HL-60 (cell line): ENCODE measurements at regions not wholly inside any gene's neighbourhood (a gene's known extent, or its start where the extent isn't known, plus 50 kb on each side); places are given as distances from the start of the nearest gene placed in this dataset.

Source experiments
- DNase-seq, 2 experiments: peaks; one replicate each; pipeline ENCODE4 v3.0.0-alpha.2; 2010 to 2020; ENCODE audit warnings: low read depth in 1 of 2, low spot score in 1 of 2
- H3K27ac ChIP-seq: fragments of 250-450 bp; sonication (Bioruptor Pico); replicated peaks from 2 replicates; pipeline ENCODE4 v1.5.1; 2020; ENCODE audit warnings: mild to moderate bottlenecking, moderate library complexity
- H3K27me3 ChIP-seq: fragments of 250-450 bp; sonication (Bioruptor Pico); 2 replicates; pipeline ENCODE4 v1.5.1; 2021; ENCODE audit warnings: mild to moderate bottlenecking, moderate library complexity; ENCODE audit not compliant: insufficient read depth, poor library complexity, severe bottlenecking
- H3K4me3 ChIP-seq: replicated peaks from 2 replicates; pipeline ENCODE4 v1.5.1; 2011; ENCODE audit warnings: mild to moderate bottlenecking, control low read depth, low read length; ENCODE audit not compliant: insufficient read depth
- GABPA ChIP-seq: IDR thresholded peaks from 2 replicates; pipeline ENCODE4 v1.6.1; 2012; ENCODE audit warnings: low read depth
- POLR2AphosphoS5 ChIP-seq: IDR thresholded peaks from 2 replicates; pipeline ENCODE4 v1.6.1; 2012; ENCODE audit warnings: low read depth
- REST ChIP-seq: IDR thresholded peaks from 2 replicates; pipeline ENCODE4 v1.6.1; 2012; ENCODE audit warnings: low read depth; ENCODE audit not compliant: insufficient replicate concordance
- SPI1 ChIP-seq: IDR thresholded peaks from 2 replicates; pipeline ENCODE4 v1.6.1; 2012; ENCODE audit warnings: low read depth, mild to moderate bottlenecking, borderline replicate concordance
- TF ChIP-seq, protein P1 (sequence below): IDR thresholded peaks from one replicate; pipeline ENCODE4 v1.5.1; 2011; ENCODE audit warnings: low read length, control low read depth, inconsistent platforms; ENCODE audit not compliant: insufficient read depth

DNA sequence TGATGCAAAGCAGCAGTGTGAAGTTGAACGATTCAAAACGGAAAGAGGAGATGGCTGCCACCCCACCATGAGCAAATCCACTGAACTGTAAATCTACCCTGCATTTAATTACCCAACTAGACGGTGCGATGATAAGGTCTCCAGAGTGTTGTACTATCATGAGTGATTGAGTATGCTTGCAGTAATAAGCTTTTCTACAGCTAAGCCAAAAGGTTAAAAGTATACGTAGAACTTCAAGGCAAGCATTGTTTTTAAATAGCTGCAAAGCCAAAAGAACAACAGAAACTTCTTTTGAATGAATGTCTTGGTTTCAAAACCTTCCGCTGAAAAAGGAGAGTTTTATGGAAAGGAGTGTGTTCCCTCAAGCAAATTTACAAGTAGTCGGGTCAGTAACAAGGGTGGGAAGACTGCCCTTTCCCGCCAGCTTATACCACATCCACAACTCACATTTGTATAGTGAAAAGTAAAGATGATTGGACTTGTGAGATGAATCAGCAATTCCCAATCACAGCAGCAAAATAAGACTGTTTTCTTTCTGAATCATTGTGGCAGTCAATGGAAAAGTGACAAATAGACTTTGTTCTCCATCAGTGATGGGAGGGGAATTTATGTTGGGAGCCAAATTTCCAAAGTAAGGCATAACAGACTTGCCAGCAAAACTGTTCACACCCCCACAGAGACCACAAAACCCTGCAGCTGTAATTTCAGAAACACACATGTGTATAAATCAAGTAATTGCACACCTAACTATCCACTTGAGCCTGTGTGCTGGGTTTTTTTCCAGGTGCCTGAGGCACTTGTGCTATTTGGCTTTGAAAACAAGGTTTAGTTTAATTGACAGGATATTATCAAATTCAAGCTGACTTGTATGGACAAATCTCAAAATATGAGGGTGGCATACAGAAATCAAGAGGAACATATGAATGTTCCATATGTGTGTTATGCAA, 407.7 kb upstream of the GRAMD2B start:
- H3K27me3 ChIP-seq = no peaks in the 10 kb centered on the region
- H3K4me3 ChIP-seq = no peak overlapping the region
- TF ChIP-seq POLR2AphosphoS5 (no peak), SPI1 (no peak), GABPA (no peak), REST (no peak)
- TF ChIP-seq, protein P1, sequence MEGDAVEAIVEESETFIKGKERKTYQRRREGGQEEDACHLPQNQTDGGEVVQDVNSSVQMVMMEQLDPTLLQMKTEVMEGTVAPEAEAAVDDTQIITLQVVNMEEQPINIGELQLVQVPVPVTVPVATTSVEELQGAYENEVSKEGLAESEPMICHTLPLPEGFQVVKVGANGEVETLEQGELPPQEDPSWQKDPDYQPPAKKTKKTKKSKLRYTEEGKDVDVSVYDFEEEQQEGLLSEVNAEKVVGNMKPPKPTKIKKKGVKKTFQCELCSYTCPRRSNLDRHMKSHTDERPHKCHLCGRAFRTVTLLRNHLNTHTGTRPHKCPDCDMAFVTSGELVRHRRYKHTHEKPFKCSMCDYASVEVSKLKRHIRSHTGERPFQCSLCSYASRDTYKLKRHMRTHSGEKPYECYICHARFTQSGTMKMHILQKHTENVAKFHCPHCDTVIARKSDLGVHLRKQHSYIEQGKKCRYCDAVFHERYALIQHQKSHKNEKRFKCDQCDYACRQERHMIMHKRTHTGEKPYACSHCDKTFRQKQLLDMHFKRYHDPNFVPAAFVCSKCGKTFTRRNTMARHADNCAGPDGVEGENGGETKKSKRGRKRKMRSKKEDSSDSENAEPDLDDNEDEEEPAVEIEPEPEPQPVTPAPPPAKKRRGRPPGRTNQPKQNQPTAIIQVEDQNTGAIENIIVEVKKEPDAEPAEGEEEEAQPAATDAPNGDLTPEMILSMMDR = no peak
- H3K27ac ChIP-seq = no peak overlapping the region
- no peak for DNase-seq

DNA sequence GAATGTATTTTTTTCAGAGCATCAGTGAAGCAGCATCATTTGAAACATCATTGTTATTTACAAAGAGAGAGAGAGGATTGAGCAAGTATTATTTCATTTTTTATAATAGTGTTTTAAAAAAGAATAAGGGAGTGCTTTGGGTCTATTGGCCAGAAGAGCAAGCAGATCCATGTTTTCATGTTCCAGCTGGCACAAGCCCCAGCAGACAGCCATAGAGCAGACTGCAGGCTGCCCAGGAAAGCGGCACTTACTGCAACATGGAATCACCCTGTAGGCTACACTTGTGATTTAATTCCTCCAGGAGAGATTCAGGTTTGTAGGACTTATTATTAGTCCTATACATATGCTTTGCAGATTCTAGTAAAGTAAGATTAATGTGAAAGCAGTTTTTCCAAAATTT, 407.0 kb upstream of the GRAMD2B start:
- no peaks in the 10 kb centered on the region for H3K27me3 ChIP-seq
- H3K4me3 ChIP-seq = no peak overlapping the region
- no peak overlapping the region for H3K27ac ChIP-seq
- no peak for DNase-seq
- no peak for TF ChIP-seq POLR2AphosphoS5
- no peak for TF ChIP-seq SPI1
- TF ChIP-seq REST = no peak
- TF ChIP-seq GABPA = no peak
- TF ChIP-seq, protein P1 = no peak

DNA sequence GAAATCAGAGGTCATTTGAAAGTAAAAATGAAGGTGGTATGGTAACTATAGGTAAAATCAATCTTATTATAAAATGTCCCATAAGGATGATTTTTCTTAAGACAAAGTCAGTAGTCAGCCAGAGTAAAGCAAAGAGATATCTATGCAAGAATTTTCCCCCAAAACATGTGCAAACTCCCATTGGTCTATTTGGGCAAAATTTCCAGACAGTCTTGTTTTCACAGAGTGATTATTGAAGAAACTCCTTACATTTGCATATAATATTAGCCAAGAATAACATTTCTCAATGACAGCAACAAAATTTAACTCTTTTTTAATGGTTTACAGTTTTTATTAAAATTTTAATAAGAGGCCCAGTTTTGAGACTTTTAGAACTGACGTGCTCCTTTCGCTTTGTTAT, 406.1 kb upstream of the GRAMD2B start:
- no peak for DNase-seq
- Histone ChIP-seq H3K27me3 (no peaks in the 10 kb centered on the region), H3K4me3 (no peak overlapping the region), H3K27ac (no peak overlapping the region)
- no peak for TF ChIP-seq POLR2AphosphoS5
- TF ChIP-seq SPI1 = no peak
- no peak for TF ChIP-seq REST
- TF ChIP-seq GABPA = no peak
- TF ChIP-seq, protein P1 = no peak
